Lower lobe of right lung (tissue), 2 donors: ENCODE measurements at regions not wholly inside any gene's neighbourhood (a gene's known extent, or its start where the extent isn't known, plus 50 kb on each side); places are given as distances from the start of the nearest gene placed in this dataset.

Experiments used
- ATAC-seq, 2 donors: fragments of 200-7000 bp; cut with Tn5 transposase; one replicate each; pipeline ENCODE4 v1.9.1; 2020 to 2022; ENCODE audit warnings: mild to moderate bottlenecking in 2 of 2, moderate library complexity in 2 of 2
- DNase-seq: peaks from one replicate; pipeline ENCODE4 v3.0.0-alpha.2; 2020
- H3K27ac ChIP-seq: fragments of 200-600 bp; one replicate; pipeline ENCODE4 v1.8.0; 2022
- H3K27me3 ChIP-seq: fragments of 200-600 bp; one replicate; pipeline ENCODE4 v1.8.0; 2022; ENCODE audit warnings: low read depth
- H3K36me3 ChIP-seq: fragments of 200-600 bp; one replicate; pipeline ENCODE4 v1.8.0; 2022; ENCODE audit warnings: mild to moderate bottlenecking
- H3K4me1 ChIP-seq: fragments of 200-600 bp; one replicate; pipeline ENCODE4 v1.8.0; 2022
- H3K4me3 ChIP-seq: fragments of 200-600 bp; one replicate; pipeline ENCODE4 v1.8.0; 2022; ENCODE audit warnings: mild to moderate bottlenecking
- H3K9me3 ChIP-seq: fragments of 200-600 bp; one replicate; pipeline ENCODE4 v1.8.0; 2022
- CTCF ChIP-seq: fragments of 200-600 bp; IDR thresholded peaks from one replicate; pipeline ENCODE4 v1.8.0; 2022; ENCODE audit warnings: antibody characterized with exemption, mild to moderate bottlenecking
- intact Hi-C: fragments of 100-400 bp; cut with DNase I; formaldehyde crosslinking; loops from one replicate; pipeline ENCODE4 v1.11.0; 2022
- donor health status: DM: no; HTN: yes; CAD: no; lungs with severe emphysema.

- Histone ChIP-seq H3K4me1 (no peaks in the 10 kb centered on the region), H3K27ac (no peak overlapping the region), H3K27me3 (no peaks in the 10 kb centered on the region), H3K4me3 (no peak overlapping the region), H3K9me3 (no peaks in the 10 kb centered on the region), H3K36me3 (no peaks in the 10 kb centered on the region)
- ATAC-seq (no peak), DNase-seq (no peak)
- no peak for TF ChIP-seq CTCF
- intact Hi-C loops: no loop called here
Observed at GRCh38 chr12:19802915-19803314, 363.6 kb downstream of the AEBP2 start.

- no peak for ATAC-seq
Observed at GRCh38 chr12:19804737-19805136, 365.4 kb downstream of the AEBP2 start.

GRCh38 chr12:19808371-19808770 lies 369.1 kb downstream of the AEBP2 start:
- no peaks in the 10 kb centered on the region for H3K9me3 ChIP-seq
- H3K27ac ChIP-seq: no peak overlapping the region
- H3K4me1 ChIP-seq: no peaks in the 10 kb centered on the region
- DNase-seq: no peak
- no peak for TF ChIP-seq CTCF
- intact Hi-C loops: no loop called here
- no peak overlapping the region for H3K4me3 ChIP-seq
- no peaks in the 10 kb centered on the region for H3K27me3 ChIP-seq
- no peak for ATAC-seq
- no peaks in the 10 kb centered on the region for H3K36me3 ChIP-seq

More at GRCh38 chr12:19804737-19805136, 365.4 kb downstream of the AEBP2 start:
- H3K36me3 ChIP-seq: no peaks in the 10 kb centered on the region
- DNase-seq: no peak
- intact Hi-C loops: no loop called here
- H3K4me1 ChIP-seq: no peaks in the 10 kb centered on the region
- no peaks in the 10 kb centered on the region for H3K9me3 ChIP-seq
- no peak overlapping the region for H3K4me3 ChIP-seq
- no peak for TF ChIP-seq CTCF
- H3K27ac ChIP-seq: no peak overlapping the region
- no peaks in the 10 kb centered on the region for H3K27me3 ChIP-seq

GRCh38 chr12:19810213-19810612 lies 370.9 kb downstream of the AEBP2 start:
- Histone ChIP-seq H3K36me3 (no peaks in the 10 kb centered on the region), H3K27ac (no peak overlapping the region), H3K4me1 (no peaks in the 10 kb centered on the region), H3K4me3 (no peak overlapping the region), H3K9me3 (no peaks in the 10 kb centered on the region), H3K27me3 (no peaks in the 10 kb centered on the region)
- TF ChIP-seq CTCF: no peak
- no peak for DNase-seq
- intact Hi-C loops: no loop called here
- no peak for ATAC-seq

GRCh38 chr12:19811922-19812321 lies 372.6 kb downstream of the AEBP2 start:
- no peak overlapping the region for H3K27ac ChIP-seq
- intact Hi-C loops: no loop called here
- H3K9me3 ChIP-seq: no peaks in the 10 kb centered on the region
- DNase-seq (no peak), ATAC-seq (no peak)
- H3K4me1 ChIP-seq: no peaks in the 10 kb centered on the region
- no peaks in the 10 kb centered on the region for H3K36me3 ChIP-seq
- TF ChIP-seq CTCF: no peak
- no peaks in the 10 kb centered on the region for H3K27me3 ChIP-seq
- H3K4me3 ChIP-seq: no peak overlapping the region

GRCh38 chr12:19819231-19819630 lies 379.9 kb downstream of the AEBP2 start:
- Histone ChIP-seq H3K4me3 (no peak overlapping the region), H3K4me1 (no peaks in the 10 kb centered on the region), H3K36me3 (no peaks in the 10 kb centered on the region), H3K27ac (no peak overlapping the region), H3K9me3 (no peaks in the 10 kb centered on the region), H3K27me3 (no peaks in the 10 kb centered on the region)
- no peak for ATAC-seq
- intact Hi-C loops: no loop called here
- no peak for TF ChIP-seq CTCF
- DNase-seq: no peak
